ENCODE measurements at regions not wholly inside any gene's neighbourhood (a gene's known extent, or its start where the extent isn't known, plus 50 kb on each side); places are given as distances from the start of the nearest gene placed in this dataset.

DNA sequence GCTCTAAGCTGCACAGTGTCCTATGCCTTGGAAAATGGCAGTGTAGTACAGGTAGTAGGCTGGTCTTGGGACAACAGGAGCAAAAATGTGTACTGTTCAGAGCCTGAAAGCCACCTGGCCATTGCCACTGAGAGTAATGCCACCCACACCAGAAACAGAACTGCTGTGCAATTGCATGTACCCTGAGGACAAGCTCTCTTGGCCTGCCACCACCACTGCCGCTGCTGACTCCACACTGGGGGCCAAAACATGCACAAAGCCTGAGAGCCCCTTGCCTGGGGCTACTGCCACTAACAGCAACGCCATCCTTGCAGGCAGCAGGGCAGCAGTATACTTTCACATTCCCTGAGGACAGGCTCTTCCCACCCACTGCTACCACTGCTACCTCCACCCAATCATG, 251.9 kb upstream of the CDH12 start:
- TF ChIP-seq, protein P1, sequence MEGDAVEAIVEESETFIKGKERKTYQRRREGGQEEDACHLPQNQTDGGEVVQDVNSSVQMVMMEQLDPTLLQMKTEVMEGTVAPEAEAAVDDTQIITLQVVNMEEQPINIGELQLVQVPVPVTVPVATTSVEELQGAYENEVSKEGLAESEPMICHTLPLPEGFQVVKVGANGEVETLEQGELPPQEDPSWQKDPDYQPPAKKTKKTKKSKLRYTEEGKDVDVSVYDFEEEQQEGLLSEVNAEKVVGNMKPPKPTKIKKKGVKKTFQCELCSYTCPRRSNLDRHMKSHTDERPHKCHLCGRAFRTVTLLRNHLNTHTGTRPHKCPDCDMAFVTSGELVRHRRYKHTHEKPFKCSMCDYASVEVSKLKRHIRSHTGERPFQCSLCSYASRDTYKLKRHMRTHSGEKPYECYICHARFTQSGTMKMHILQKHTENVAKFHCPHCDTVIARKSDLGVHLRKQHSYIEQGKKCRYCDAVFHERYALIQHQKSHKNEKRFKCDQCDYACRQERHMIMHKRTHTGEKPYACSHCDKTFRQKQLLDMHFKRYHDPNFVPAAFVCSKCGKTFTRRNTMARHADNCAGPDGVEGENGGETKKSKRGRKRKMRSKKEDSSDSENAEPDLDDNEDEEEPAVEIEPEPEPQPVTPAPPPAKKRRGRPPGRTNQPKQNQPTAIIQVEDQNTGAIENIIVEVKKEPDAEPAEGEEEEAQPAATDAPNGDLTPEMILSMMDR (conservative IDR thresholded peaks at IDR 0.05), result no peak
- TF ChIP-seq EZH2 (IDR thresholded peaks at IDR 0.05; ENCODE audit: low read depth), result no peak

Data from PC-9 (cell line).